HG03457 (cell line): ENCODE measurements at regions not wholly inside any gene's neighbourhood (a gene's known extent, or its start where the extent isn't known, plus 50 kb on each side); places are given as distances from the start of the nearest gene placed in this dataset.

Experiments
- ATAC-seq: cut with Tn5 transposase; IDR thresholded peaks from one replicate; pipeline ENCODE4 v1.9.1; 2021; ENCODE audit warnings: moderate number of reproducible peaks; ENCODE audit not compliant: unreplicated experiment

- no peak for ATAC-seq
Observed at GRCh38 chr14:29030970-29031369, 264.4 kb downstream of the FOXG1 start.

GRCh38 chr14:29035134-29035533 is 268.5 kb downstream of the FOXG1 start:
- no peak for ATAC-seq

GRCh38 chr14:29037411-29037810 is 270.8 kb downstream of the FOXG1 start:
- no peak for ATAC-seq

- ATAC-seq: no peak
Observed at GRCh38 chr14:29039171-29039570, 272.6 kb downstream of the FOXG1 start.

GRCh38 chr14:29042551-29042950 is 276.0 kb downstream of the FOXG1 start:
- ATAC-seq: no peak

- ATAC-seq: no peak
Observed at GRCh38 chr14:29043737-29044136, 277.1 kb downstream of the FOXG1 start.

GRCh38 chr14:29045237-29045636 is 278.6 kb downstream of the FOXG1 start:
- no peak for ATAC-seq

GRCh38 chr14:29054119-29054518 is 287.5 kb downstream of the FOXG1 start:
- ATAC-seq: no peak

GRCh38 chr14:29056041-29056566 is 289.5 kb downstream of the FOXG1 start:
- ATAC-seq: no peak

GRCh38 chr14:29061702-29062101 is 295.1 kb downstream of the FOXG1 start:
- no peak for ATAC-seq

- no peak for ATAC-seq
Observed at GRCh38 chr14:29062466-29062865, 295.9 kb downstream of the FOXG1 start.

- ATAC-seq: no peak
Observed at GRCh38 chr14:29062976-29063375, 296.4 kb downstream of the FOXG1 start.

GRCh38 chr14:29064305-29064900 is 297.8 kb downstream of the FOXG1 start:
- ATAC-seq: no peak

- ATAC-seq: no peak
Observed at GRCh38 chr14:29069228-29069627, 302.6 kb downstream of the FOXG1 start.

- ATAC-seq: no peak
Observed at GRCh38 chr14:29075761-29076160, 309.2 kb downstream of the FOXG1 start.

GRCh38 chr14:29077916-29078315 is 311.3 kb downstream of the FOXG1 start:
- no peak for ATAC-seq

- ATAC-seq: no peak
Observed at GRCh38 chr14:29078810-29079522, 312.4 kb downstream of the FOXG1 start.

- no peak for ATAC-seq
Observed at GRCh38 chr14:29085546-29085945, 319.0 kb downstream of the FOXG1 start.

- no peak for ATAC-seq
Observed at GRCh38 chr14:29089849-29090248, 323.3 kb downstream of the FOXG1 start.

- ATAC-seq: no peak
Observed at GRCh38 chr14:29092121-29092520, 325.5 kb downstream of the FOXG1 start.

- no peak for ATAC-seq
Observed at GRCh38 chr14:29097476-29097875, 330.9 kb downstream of the FOXG1 start.

GRCh38 chr14:29098656-29099055 is 332.1 kb downstream of the FOXG1 start:
- ATAC-seq: no peak

GRCh38 chr14:29102266-29102665 is 335.7 kb downstream of the FOXG1 start:
- no peak for ATAC-seq
